KMS-11 (cell line): ENCODE measurements at regions not wholly inside any gene's neighbourhood (a gene's known extent, or its start where the extent isn't known, plus 50 kb on each side); places are given as distances from the start of the nearest gene placed in this dataset.

Experiments
- H2AFZ ChIP-seq: fragments of 200-600 bp; sonication (generic); 2 replicates; pipeline ENCODE4 v1.6.1; 2016; ENCODE audit warnings: antibody characterized with exemption, mixed run types, low read depth
- H3K27ac ChIP-seq: fragments of 200-600 bp; sonication (generic); 2 replicates; pipeline ENCODE4 v1.6.1; 2016; ENCODE audit warnings: mild to moderate bottlenecking, mixed run types
- H3K27me3 ChIP-seq: fragments of 200-600 bp; sonication (generic); 2 replicates; pipeline ENCODE4 v1.6.1; 2017; ENCODE audit warnings: mild to moderate bottlenecking, low read depth, mixed run types, moderate library complexity; ENCODE audit not compliant: insufficient read depth
- H3K36me3 ChIP-seq: fragments of 200-600 bp; sonication (generic); 2 replicates; pipeline ENCODE4 v1.6.1; 2017; ENCODE audit warnings: mild to moderate bottlenecking, mixed run types; ENCODE audit not compliant: insufficient read depth
- H3K4me1 ChIP-seq: fragments of 200-600 bp; sonication (generic); 2 replicates; pipeline ENCODE4 v1.6.1; 2016; ENCODE audit warnings: mild to moderate bottlenecking, low read depth, mixed run types; ENCODE audit not compliant: poor library complexity, severe bottlenecking
- H3K4me2 ChIP-seq: fragments of 200-600 bp; sonication (generic); 2 replicates; pipeline ENCODE4 v1.7.0; 2016; ENCODE audit warnings: mild to moderate bottlenecking, mixed run types
- H3K4me3 ChIP-seq: fragments of 200-600 bp; sonication (generic); IDR thresholded peaks from 2 replicates; pipeline ENCODE4 v1.6.1; 2017; ENCODE audit warnings: low read depth, low read length, mixed read lengths; ENCODE audit not compliant: insufficient read depth
- H3K79me2 ChIP-seq: fragments of 200-600 bp; sonication (generic); 2 replicates; pipeline ENCODE4 v1.6.1; 2016; ENCODE audit warnings: low read depth, mixed run types; ENCODE audit not compliant: insufficient read depth
- H3K9ac ChIP-seq: fragments of 200-600 bp; sonication (generic); 2 replicates; pipeline ENCODE4 v1.6.1; 2016; ENCODE audit warnings: mild to moderate bottlenecking, mixed run types
- H4K20me1 ChIP-seq: fragments of 200-600 bp; sonication (generic); 2 replicates; pipeline ENCODE4 v1.6.1; 2016; ENCODE audit warnings: mild to moderate bottlenecking, mixed run types; ENCODE audit not compliant: insufficient read depth
- CTCF ChIP-seq: fragments of 200-600 bp; sonication (generic); conservative IDR thresholded peaks from 2 replicates; pipeline ENCODE4 v1.6.1; 2017; ENCODE audit warnings: low read depth, mild to moderate bottlenecking, antibody characterized with exemption, low read length, moderate library complexity, mixed read lengths

GRCh38 chr4:29243054-29243453, 1477.1 kb upstream of the PCDH7 start:
- no peaks in the 10 kb centered on the region for H4K20me1 ChIP-seq
- H3K36me3 ChIP-seq = no peaks in the 10 kb centered on the region

GRCh38 chr4:29243851-29244250, 1476.3 kb upstream of the PCDH7 start:
- H3K79me2 ChIP-seq = no peaks in the 10 kb centered on the region
- TF ChIP-seq CTCF = no peak

More at GRCh38 chr4:29243054-29243453, 1477.1 kb upstream of the PCDH7 start:
- Histone ChIP-seq H3K27me3 (no peaks in the 10 kb centered on the region), H3K4me2 (no peak overlapping the region), H2AFZ (no peak overlapping the region), H3K4me1 (no peaks in the 10 kb centered on the region), H3K4me3 (no peak overlapping the region), H3K27ac (no peak overlapping the region), H3K9ac (no peak overlapping the region), H3K79me2 (no peaks in the 10 kb centered on the region)
- TF ChIP-seq CTCF = no peak

GRCh38 chr4:29259556-29259955, 1460.6 kb upstream of the PCDH7 start:
- Histone ChIP-seq H2AFZ (no peak overlapping the region), H4K20me1 (no peaks in the 10 kb centered on the region), H3K79me2 (no peaks in the 10 kb centered on the region), H3K27me3 (no peaks in the 10 kb centered on the region), H3K4me1 (no peaks in the 10 kb centered on the region), H3K27ac (no peak overlapping the region), H3K9ac (no peak overlapping the region), H3K36me3 (no peaks in the 10 kb centered on the region), H3K4me3 (no peak overlapping the region), H3K4me2 (no peak overlapping the region)
- TF ChIP-seq CTCF = no peak

More at GRCh38 chr4:29243851-29244250, 1476.3 kb upstream of the PCDH7 start:
- Histone ChIP-seq H3K36me3 (no peaks in the 10 kb centered on the region), H3K27ac (no peak overlapping the region), H3K27me3 (no peaks in the 10 kb centered on the region), H3K4me2 (no peak overlapping the region), H3K9ac (no peak overlapping the region), H4K20me1 (no peaks in the 10 kb centered on the region), H2AFZ (no peak overlapping the region), H3K4me1 (no peaks in the 10 kb centered on the region), H3K4me3 (no peak overlapping the region)

GRCh38 chr4:29262986-29263385, 1457.2 kb upstream of the PCDH7 start:
- Histone ChIP-seq H3K36me3 (no peaks in the 10 kb centered on the region), H4K20me1 (no peaks in the 10 kb centered on the region), H3K4me3 (no peak overlapping the region), H3K9ac (no peak overlapping the region), H2AFZ (no peak overlapping the region), H3K4me2 (no peak overlapping the region), H3K4me1 (no peaks in the 10 kb centered on the region), H3K27ac (no peak overlapping the region), H3K27me3 (no peaks in the 10 kb centered on the region), H3K79me2 (no peaks in the 10 kb centered on the region)
- TF ChIP-seq CTCF = no peak
